Astrocyte of the spinal cord (primary cell): ENCODE measurements at regions not wholly inside any gene's neighbourhood (a gene's known extent, or its start where the extent isn't known, plus 50 kb on each side); places are given as distances from the start of the nearest gene placed in this dataset.

Experiments
- DNase-seq: peaks from one replicate; pipeline ENCODE4 v3.0.0; 2011; ENCODE audit warnings: low read depth, low spot score
- H3K4me3 ChIP-seq: 2 replicates; pipeline ENCODE4 v1.5.1; 2011; ENCODE audit warnings: low read depth, mild to moderate bottlenecking, low read length, moderate library complexity
- CTCF ChIP-seq: IDR thresholded peaks from 2 replicates; pipeline ENCODE4 v1.5.1; 2012; ENCODE audit warnings: low read depth, mild to moderate bottlenecking, low read length, inconsistent platforms
- in situ Hi-C: cut with HindIII; loops from 2 replicates; pipeline ENCODE4 v1.10.0; 2017; ENCODE audit warnings: low sequenced_read_pairs

- DNase-seq: peak; percentile 36
- in situ Hi-C loops: no loop called here
- no peak overlapping the region for H3K4me3 ChIP-seq
- no peak for TF ChIP-seq CTCF
These were observed 334.0 kb upstream of the NR2F2 start for GRCh38 chr15:95996494-95996893.

DNA sequence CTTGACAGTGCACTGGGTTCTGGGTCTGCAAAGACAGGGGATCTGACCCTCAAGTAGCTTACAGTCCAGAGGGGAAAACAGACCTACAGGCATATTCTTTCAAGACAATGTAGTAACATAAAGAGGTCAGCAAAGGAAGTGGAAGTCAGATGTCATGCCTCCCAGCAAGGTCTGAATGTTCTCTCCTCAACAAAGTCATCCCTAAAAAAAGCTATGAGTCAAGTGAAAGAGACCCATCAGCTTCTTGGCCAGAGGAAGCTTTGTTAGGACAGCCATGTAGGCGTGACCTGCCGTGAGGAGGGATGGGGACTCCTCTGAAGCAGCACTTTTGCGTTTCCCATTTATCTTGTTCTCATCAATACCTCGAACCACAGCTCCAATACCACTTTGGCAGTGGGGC is 331.6 kb upstream of the NR2F2 start:
- in situ Hi-C loops: no loop called here
- DNase-seq: no peak
- TF ChIP-seq CTCF: no peak
- no peak overlapping the region for H3K4me3 ChIP-seq

DNA sequence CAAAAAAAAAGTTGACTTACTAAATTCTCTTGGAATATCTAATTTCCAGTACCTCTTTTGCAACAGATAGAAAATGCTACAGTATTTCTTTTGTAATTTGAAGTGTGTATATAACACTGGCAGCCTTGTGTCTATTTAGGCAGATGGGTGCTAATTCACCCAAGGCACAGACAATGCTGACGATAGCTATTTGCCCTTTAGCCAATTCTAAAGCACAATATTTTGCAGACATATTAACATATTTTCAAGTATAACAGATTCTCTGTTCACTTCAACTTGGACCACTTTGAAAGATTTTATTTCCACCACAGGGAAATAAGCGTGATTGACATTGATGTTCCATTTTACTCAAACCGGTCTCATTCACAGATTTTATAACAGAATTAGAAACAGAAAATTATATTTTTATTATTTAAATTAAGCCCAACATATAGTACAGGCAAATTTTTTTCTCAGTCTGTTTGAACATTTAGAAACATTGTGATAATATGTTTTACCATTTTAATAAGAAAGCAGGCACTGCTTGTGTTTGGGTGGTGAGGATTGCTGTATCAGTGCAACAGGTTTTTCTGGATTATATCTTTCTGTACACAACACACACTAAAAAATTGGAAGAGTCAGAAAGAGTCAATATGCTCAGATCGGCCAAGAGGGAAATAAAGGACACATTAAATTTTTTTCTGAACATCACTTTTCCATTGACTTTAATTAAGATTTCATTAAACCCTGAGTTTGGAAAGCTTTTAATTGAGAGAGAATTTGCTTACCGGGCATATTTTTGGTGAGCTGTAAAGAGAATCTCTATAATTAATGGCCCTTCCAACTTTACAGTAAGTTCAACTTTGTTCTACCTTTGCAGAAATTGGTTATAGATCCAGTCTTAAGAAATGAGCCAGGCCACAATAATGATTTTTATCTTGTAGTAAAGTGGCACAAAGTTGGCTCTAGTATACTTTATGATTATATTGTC is 327.3 kb upstream of the NR2F2 start:
- H3K4me3 ChIP-seq: no peak overlapping the region
- in situ Hi-C loops: no loop called here
- no peak for TF ChIP-seq CTCF
- no peak for DNase-seq

DNA sequence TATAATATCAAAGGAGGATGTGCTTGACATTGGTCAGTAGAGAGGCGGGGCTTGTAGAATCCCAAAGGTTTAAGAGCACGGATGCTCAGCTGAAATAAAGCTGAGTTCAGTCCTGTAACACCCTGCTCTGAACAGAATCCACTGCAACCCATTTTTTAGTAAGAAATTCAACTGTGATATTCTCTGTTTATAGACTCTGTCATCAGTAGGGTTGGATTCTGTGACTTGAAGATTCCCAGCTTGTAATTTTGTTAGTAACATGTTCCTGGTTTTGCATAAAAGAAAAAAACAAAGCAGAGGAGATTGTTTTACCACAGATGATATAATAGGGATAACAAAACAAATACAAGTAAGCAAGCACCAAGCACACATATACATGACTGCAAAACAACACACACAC is 324.6 kb upstream of the NR2F2 start:
- H3K4me3 ChIP-seq: no peak overlapping the region
- in situ Hi-C loops: no loop called here
- TF ChIP-seq CTCF: no peak
- no peak for DNase-seq

DNA sequence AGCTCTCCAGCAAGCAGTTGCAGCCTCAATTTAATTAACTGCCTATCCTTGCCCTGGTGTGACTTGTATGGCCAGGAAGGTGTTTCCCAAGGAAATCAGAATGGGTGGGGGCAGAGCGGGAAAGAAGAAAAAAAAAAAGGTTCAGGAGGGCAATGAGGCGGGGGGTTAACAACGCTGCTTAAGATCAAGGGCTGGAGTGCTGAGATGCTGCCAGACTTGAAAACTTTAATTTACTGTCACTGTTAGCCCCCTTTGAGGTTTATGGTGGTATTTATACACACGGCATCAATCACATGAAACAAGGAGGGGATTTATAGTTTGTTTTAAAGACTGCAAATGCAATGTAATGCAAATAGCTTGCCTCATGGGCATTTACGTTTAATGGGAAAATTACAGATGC is 319.4 kb upstream of the NR2F2 start:
- in situ Hi-C loops: no loop called here
- H3K4me3 ChIP-seq: no peak overlapping the region
- no peak for TF ChIP-seq CTCF
- DNase-seq: no peak

- in situ Hi-C loops: no loop called here
- TF ChIP-seq CTCF: no peak
- no peak for DNase-seq
- H3K4me3 ChIP-seq: no peak overlapping the region
These were observed 315.6 kb upstream of the NR2F2 start for GRCh38 chr15:96014939-96015338.
